Activated T-helper 2 cell treated with anti-CD3 and anti-CD28 coated beads, Interferon-gamma antibody, Interleukin-2, Interleukin-4, amounts not matched to agents 10 μg/mL and 5 μg/mL and 100 μg/mL, durations not matched to agents 14 hours and 24 hours and 36 hours (primary cell): ENCODE measurements at regions not wholly inside any gene's neighbourhood (a gene's known extent, or its start where the extent isn't known, plus 50 kb on each side); places are given as distances from the start of the nearest gene placed in this dataset.
"Not testable (repeated sequence)": the region's sequence is repeated elsewhere in the genome, so short reads cannot be mapped to it uniquely, and the experiment has no call there.

ENCODE experiments used
- DNase-seq: peaks from one replicate; pipeline ENCODE4 v3.0.0; 2021; ENCODE audit warnings: low spot score
- H3K27ac Mint-ChIP-seq: one replicate; pipeline ENCODE4 v1.8.0; 2021; ENCODE audit warnings: mixed read lengths
- H3K27me3 Mint-ChIP-seq: one replicate; pipeline ENCODE4 v1.8.0; 2021; ENCODE audit warnings: low read depth, mixed read lengths
- H3K36me3 Mint-ChIP-seq: one replicate; pipeline ENCODE4 v1.8.0; 2021; ENCODE audit warnings: low read depth, mixed read lengths
- H3K4me1 Mint-ChIP-seq: one replicate; pipeline ENCODE4 v1.8.0; 2021; ENCODE audit warnings: low read depth, mixed read lengths
- H3K4me3 Mint-ChIP-seq: one replicate; pipeline ENCODE4 v1.8.0; 2021; ENCODE audit warnings: low read depth, mild to moderate bottlenecking, moderate library complexity, mixed read lengths
- H3K9me3 Mint-ChIP-seq: one replicate; pipeline ENCODE4 v1.8.0; 2021; ENCODE audit warnings: mixed read lengths
- intact Hi-C: fragments of 100-400 bp; cut with micrococcal nuclease; formaldehyde crosslinking; loops from one replicate; pipeline ENCODE4 v1.15.1; 2023

DNA sequence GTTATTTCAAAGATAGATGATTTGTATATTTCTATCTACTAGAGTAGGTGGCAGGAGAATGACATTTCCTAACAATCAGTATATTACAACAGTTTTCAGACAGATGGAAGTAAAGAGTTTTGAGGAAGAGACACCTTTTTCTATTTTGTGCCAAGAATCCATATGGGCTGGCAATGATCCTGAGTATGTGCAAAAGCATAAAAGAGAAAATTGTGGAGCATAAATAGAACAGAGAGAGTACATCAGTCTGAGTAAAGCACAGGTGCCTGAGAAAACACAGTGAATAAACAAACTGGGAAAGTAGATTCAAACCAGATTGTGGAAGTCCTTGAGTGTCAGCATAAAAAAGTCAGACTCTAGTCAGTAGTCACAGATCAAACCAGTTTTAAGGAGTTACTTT, 96.8 kb upstream of the WDR44 start:
- H3K36me3 Mint-ChIP-seq = no peaks in the 10 kb centered on the region
- H3K4me3 Mint-ChIP-seq = no peak overlapping the region
- H3K9me3 Mint-ChIP-seq = no peaks in the 10 kb centered on the region
- H3K4me1 Mint-ChIP-seq = no peaks in the 10 kb centered on the region
- no peaks in the 10 kb centered on the region for H3K27me3 Mint-ChIP-seq
- no peak overlapping the region for H3K27ac Mint-ChIP-seq
- DNase-seq = no peak
- intact Hi-C loops = no loop called here

DNA sequence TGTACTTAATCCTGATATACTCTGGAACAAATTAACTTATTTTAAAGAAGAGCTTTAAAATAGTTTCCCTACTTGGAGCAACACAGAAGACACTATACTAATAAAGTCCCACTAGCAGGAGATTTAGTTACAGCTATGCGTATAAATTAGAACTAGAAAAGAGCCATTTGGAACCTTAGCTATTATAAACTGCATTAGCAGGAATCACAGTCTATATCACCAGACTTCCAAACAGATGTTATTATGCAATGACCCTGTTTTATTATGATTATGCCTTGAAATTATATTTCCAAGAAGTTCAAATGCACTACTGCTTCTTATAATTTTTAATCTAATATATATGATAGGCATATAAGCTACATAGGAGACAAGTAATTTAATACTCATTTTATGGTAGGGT, 95.5 kb upstream of the WDR44 start:
- no peak overlapping the region for H3K27ac Mint-ChIP-seq
- no peaks in the 10 kb centered on the region for H3K27me3 Mint-ChIP-seq
- intact Hi-C loops = no loop called here
- H3K9me3 Mint-ChIP-seq = no peaks in the 10 kb centered on the region
- H3K36me3 Mint-ChIP-seq = no peaks in the 10 kb centered on the region
- no peak overlapping the region for H3K4me3 Mint-ChIP-seq
- no peak for DNase-seq
- H3K4me1 Mint-ChIP-seq = no peaks in the 10 kb centered on the region

DNA sequence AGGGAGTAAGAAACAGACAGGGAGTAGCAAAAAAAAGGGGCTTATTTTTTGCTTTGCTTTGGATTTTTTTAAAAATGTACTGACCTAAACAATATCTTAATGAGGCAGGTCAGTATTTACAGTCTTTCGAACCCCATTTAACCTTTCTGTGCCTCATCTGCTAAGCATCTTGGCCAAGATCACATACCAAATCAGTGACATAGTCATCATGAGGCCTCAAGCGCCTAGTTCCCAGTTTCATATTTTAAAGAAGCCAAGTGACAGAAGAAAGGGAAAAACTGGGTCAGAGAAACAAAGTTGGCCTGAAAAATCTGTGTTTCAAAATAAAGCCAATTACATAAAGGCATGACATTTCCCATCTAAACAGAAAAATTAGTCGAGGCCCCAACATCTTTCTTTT, 94.6 kb upstream of the WDR44 start:
- Mint-ChIP-seq H3K27me3 (no peaks in the 10 kb centered on the region), H3K4me3 (no peak overlapping the region), H3K9me3 (no peaks in the 10 kb centered on the region), H3K36me3 (no peaks in the 10 kb centered on the region), H3K27ac (no peak overlapping the region), H3K4me1 (no peaks in the 10 kb centered on the region)
- DNase-seq = no peak
- intact Hi-C loops = no loop called here

DNA sequence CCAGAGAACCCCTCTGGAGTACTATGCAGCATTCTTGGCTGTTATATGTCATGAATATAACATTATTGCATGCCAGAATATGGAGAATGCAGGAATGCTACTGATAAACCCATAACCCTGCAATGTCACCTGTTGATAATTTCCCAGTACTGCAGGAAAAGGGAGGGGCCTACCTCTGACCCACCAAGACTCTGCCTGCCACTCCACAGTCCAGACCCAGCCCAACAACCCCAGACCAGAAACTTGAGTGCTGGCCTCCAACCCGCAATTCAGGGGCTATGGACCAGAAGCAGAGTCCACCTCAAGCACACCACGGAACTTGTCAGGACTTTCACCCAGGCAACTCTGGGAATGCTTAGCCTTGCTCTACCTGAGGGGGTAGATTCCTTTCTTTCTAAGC, 92.9 kb upstream of the WDR44 start:
- intact Hi-C loops = no loop called here

DNA sequence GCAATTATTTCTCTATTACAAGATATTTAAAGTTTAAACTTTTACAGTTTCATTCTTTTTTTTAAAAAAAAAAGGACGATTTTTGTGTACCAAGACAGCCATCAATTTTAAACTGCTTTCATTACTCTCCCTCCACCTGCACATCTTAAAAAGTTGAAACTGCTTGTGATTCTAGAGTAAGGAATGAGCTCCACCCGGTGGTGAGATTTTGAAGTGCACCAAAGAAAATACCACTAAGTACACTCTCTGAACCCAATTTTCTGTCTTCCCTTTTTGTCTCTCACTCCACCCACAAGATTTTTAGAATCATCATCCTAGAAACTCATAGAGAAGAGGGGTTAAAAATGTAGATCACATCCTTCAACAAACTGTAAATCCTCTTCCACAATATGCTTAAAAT, 91.3 kb upstream of the WDR44 start:
- Mint-ChIP-seq H3K4me1 (peaks cover 2% of the 10 kb centered on the region), H3K36me3 (no peaks in the 10 kb centered on the region), H3K4me3 (no peak overlapping the region), H3K27ac (no peak overlapping the region), H3K27me3 (peaks cover 2% of the 10 kb centered on the region), H3K9me3 (no peaks in the 10 kb centered on the region)
- peak; percentile 8 for DNase-seq
- intact Hi-C loops = no loop called here

More for the DNA sequence above, 92.9 kb upstream of the WDR44 start:
- H3K9me3 Mint-ChIP-seq = no peaks in the 10 kb centered on the region
- H3K27ac Mint-ChIP-seq = no peak overlapping the region
- H3K36me3 Mint-ChIP-seq = no peaks in the 10 kb centered on the region
- no peak for DNase-seq
- peaks cover 2% of the 10 kb centered on the region for H3K27me3 Mint-ChIP-seq
- H3K4me3 Mint-ChIP-seq = no peak overlapping the region
- no peaks in the 10 kb centered on the region for H3K4me1 Mint-ChIP-seq

DNA sequence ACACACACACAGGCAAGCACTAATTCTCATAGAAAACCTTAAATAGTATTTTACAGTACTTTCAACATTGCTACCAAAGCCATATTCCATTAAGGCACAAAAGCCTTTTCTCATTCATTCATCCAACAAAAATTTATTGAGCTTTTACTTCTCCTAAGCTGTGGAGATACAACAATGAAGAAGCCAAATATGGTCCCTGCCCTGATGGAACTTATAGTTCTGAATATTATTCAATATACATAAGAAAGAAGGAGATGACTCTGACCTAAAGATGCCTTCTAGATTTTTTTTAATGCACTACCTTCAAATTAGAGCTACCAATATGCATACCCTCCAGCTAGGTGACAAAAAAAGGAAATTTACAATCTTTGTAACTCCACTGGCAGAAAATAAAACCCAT, 90.0 kb upstream of the WDR44 start:
- Mint-ChIP-seq H3K4me1 (peaks cover 2% of the 10 kb centered on the region), H3K27ac (no peak overlapping the region), H3K9me3 (no peaks in the 10 kb centered on the region), H3K36me3 (no peaks in the 10 kb centered on the region), H3K4me3 (no peak overlapping the region), H3K27me3 (peaks cover 2% of the 10 kb centered on the region)
- no peak for DNase-seq
- intact Hi-C loops = no loop called here

DNA sequence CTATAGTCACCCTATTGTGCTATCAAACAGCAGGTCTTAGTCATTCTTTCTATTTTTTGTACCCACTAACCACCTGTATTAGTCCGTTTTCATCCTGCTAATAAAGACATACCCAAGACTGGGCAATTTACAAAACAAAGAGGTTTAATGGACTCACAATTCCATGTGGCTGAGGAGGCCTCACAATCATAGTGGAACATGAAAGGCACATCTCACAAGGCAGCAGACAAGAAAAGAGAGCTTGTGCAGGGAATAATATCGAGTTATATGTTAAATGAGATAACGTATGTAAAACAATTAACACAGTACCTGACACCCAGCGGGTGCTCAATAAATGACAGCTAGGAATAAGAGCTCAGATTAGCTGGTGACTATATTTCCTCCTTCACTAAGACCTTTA, 88.1 kb upstream of the WDR44 start:
- Mint-ChIP-seq H3K36me3 (no peaks in the 10 kb centered on the region), H3K27me3 (peaks cover 2% of the 10 kb centered on the region), H3K4me1 (peaks cover 2% of the 10 kb centered on the region), H3K27ac (no peak overlapping the region), H3K4me3 (no peak overlapping the region), H3K9me3 (no peaks in the 10 kb centered on the region)
- DNase-seq = no peak
- intact Hi-C loops = no loop called here

DNA sequence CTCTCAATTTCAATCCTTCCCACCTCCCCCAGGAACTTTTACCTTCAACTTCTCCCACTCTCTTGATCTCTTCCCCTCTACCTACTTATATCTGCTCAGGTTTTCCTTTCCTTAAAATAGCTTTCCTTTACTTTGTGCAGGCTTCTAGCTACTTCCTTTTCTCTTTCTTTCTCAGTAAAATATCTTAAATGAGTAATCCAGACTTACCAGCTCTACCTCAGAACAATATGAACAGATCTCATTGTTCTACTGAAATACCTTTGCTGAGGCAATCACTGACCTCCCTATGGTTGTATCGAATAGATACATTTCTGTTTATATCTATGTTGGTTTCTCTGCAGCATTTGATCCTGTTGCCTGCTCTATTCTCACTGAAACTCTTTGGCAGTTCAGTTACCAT, 86.7 kb upstream of the WDR44 start:
- no peak overlapping the region for H3K27ac Mint-ChIP-seq
- no peaks in the 10 kb centered on the region for H3K36me3 Mint-ChIP-seq
- H3K4me1 Mint-ChIP-seq = peaks cover 2% of the 10 kb centered on the region
- H3K9me3 Mint-ChIP-seq = no peaks in the 10 kb centered on the region
- no peak for DNase-seq
- H3K27me3 Mint-ChIP-seq = peaks cover 2% of the 10 kb centered on the region
- H3K4me3 Mint-ChIP-seq = no peak overlapping the region
- intact Hi-C loops = no loop called here

DNA sequence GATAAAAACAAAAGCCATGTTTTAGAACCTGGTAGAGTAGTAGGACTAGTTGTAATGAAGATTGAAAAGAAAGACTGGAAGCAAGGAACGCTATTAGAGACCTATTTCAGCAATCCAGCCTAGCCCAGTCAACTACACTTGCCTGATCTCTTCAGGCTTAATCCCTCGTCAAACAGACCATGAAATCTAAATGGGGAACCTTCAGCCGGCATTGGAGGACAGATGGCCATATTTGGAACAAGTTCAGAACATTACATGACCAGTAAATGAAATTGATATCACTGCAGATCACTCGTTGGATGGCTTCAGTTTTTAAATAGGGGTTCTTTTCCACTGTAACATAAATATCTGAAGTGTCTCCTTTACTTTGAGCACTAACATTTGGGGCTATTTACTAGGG, 84.8 kb upstream of the WDR44 start:
- intact Hi-C loops = no loop called here
- no peak for DNase-seq
- Mint-ChIP-seq H3K4me3 (no peak overlapping the region), H3K9me3 (no peaks in the 10 kb centered on the region), H3K27me3 (peaks cover 2% of the 10 kb centered on the region), H3K4me1 (peaks cover 2% of the 10 kb centered on the region), H3K27ac (no peak overlapping the region), H3K36me3 (no peaks in the 10 kb centered on the region)

DNA sequence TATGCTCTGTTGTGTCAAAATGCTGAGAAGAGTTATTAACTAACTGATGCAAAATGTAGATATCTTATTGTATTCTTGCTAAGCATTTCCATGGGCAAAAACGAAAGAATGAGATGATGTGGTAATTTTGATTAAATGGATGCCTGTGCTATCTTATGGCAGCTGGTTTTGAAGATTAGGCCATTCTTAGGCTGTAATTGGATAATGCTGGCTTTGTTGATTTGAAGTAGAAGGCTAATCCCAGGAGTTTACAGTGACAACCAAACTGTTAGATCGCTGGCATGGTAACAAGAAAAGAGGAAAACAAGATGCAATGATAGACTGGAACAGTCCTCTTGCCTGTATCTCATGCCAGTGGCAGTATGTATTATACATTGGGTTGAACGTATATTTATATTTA, 74.1 kb upstream of the WDR44 start:
- no peak overlapping the region for H3K27ac Mint-ChIP-seq
- peaks cover 1% of the 10 kb centered on the region for H3K27me3 Mint-ChIP-seq

DNA sequence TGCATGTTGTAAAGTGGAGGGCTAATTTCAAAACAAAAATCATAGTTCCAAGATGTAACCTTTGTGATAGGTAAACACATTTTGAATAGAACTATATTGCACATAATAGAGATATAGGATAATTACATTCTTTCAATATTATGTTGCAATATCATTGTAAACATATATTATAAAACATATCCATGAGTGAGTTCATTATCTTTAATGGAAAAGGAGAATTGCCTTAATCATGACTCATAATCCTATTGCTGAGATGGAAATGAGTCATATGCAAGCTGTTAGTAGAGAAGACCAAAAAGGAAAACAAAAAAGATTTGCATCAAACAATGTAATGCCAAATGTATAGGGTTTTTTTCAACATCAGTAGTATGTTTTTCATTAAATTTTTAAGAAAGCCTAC, 73.7 kb upstream of the WDR44 start:
- no peak for DNase-seq
- Mint-ChIP-seq H3K27ac (no peak overlapping the region), H3K9me3 (no peaks in the 10 kb centered on the region), H3K4me1 (no peaks in the 10 kb centered on the region), H3K36me3 (no peaks in the 10 kb centered on the region), H3K4me3 (no peak overlapping the region), H3K27me3 (peaks cover 1% of the 10 kb centered on the region)
- intact Hi-C loops = no loop called here

More for the DNA sequence above, 74.1 kb upstream of the WDR44 start:
- intact Hi-C loops = no loop called here
- Mint-ChIP-seq H3K4me3 (no peak overlapping the region), H3K36me3 (no peaks in the 10 kb centered on the region), H3K4me1 (no peaks in the 10 kb centered on the region), H3K9me3 (no peaks in the 10 kb centered on the region)
- DNase-seq = no peak

DNA sequence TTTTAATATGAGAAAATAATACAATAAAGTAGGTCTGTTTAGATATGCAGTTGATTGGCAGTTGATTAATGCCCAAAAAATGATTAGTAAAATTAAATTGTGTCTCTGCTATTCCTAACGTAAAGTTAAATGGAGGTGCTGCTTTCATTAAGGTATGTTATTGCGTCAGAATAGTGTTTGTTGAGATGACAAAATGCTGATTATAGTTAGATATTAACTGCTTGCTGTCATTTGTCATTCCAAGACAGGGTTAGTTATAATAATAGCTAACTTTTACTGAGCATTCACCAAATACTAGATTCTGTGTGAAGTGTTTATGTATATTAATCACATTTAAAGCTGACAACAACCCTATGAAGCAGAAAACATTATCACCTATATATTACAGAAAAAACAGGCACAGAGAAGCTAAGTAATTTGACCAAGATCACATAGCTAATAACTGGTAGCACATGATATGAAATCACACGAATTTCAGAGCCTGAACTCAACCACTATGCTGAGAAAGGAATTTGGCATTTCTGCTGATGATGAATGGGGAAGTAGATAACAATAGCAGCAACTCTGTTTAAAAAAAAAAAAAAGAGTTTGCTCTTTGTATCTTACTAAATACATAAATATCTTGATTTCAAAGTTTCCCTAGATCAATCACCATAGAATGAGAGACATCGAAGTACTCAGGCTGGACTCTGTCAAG, 59.7 kb upstream of the WDR44 start:
- H3K27me3 Mint-ChIP-seq = peaks cover 1% of the 10 kb centered on the region
- no peaks in the 10 kb centered on the region for H3K36me3 Mint-ChIP-seq
- no peaks in the 10 kb centered on the region for H3K9me3 Mint-ChIP-seq
- H3K4me1 Mint-ChIP-seq = no peaks in the 10 kb centered on the region
- intact Hi-C loops = no loop called here
- H3K4me3 Mint-ChIP-seq = no peak overlapping the region
- H3K27ac Mint-ChIP-seq = no peak overlapping the region
- no peak for DNase-seq

DNA sequence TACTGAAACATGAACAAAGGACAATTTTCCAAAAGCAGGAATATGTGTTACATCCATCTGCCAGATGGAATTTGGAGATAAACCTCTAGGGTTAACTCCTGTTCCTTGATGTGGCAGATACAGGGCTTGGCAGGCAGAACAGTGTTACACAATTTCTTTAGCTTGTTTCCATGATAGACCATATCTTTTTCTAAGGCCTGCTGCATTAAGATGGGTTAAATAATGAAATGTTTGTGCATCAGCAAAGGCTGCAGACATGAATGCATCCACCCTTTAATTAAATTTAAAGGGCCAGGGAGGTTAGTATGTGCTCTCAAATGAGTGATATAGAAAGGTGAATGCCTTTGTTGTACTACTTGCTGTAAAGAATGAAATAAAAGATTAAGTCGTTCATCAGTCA, 50.1 kb upstream of the WDR44 start:
- intact Hi-C loops, DNase-seq, H3K4me1 Mint-ChIP-seq, H3K27ac Mint-ChIP-seq, H3K9me3 Mint-ChIP-seq, H3K4me3 Mint-ChIP-seq, H3K36me3 Mint-ChIP-seq, H3K27me3 Mint-ChIP-seq: not testable (repeated sequence)
